Heart left ventricle (tissue), 13 donors: ENCODE measurements at regions not wholly inside any gene's neighbourhood (a gene's known extent, or its start where the extent isn't known, plus 50 kb on each side); places are given as distances from the start of the nearest gene placed in this dataset.

Source experiments
- CTCF ChIP-seq, 12 donors: fragments of 200-600 bp; sonication (generic) in 4 of 12; IDR thresholded peaks; one replicate each; pipeline versions ENCODE4 v1.5.0 to v1.8.0; 2018 to 2022; ENCODE audit warnings: antibody characterized with exemption in 12 of 12, mild to moderate bottlenecking in 5 of 12
- POLR2A ChIP-seq, 2 donors: fragments of 450-650 bp; IDR thresholded peaks; one replicate each; pipeline ENCODE4 v1.6.1; 2017; ENCODE audit warnings: antibody characterized with exemption in 2 of 2, mild to moderate bottlenecking in 2 of 2, moderate library complexity in 2 of 2
- donor health status: ischemic (EF 13 %, LVEDD 7.1; RV severe dilation, severe dysfunction).
- donor health status: DM: no; HTN: yes; CAD: no.
- donor health status: DM: no; HTN: no; CAD: no.
- donor health status: ischemic (EF 25% LVEDD 6.9; RV normal size, moderate dysfunction).
- donor health status: ischemic (EF 25% LVEDD 5.7; RV mildly dilated, moderate dysfunction).
- donor health status: ischemic (EF 35%, LVEDD 5.7; RV mildly dilated, moderate dysfunction).
- donor health status: nonischemic (EF 11% LVEDD 7.7; RV severe dilation, severe dysfunction).
- donor health status: DM: yes; HTN: yes; CAD: no.
- donor health status: PGD.
- donor health status: ischemic (EF 29% LVEDD 5.4; RV normal size, mild dysfunction).
- donor health status: nonischemic (EF 23%, LVEDD 6.1; RV moderate dilation, normal function).

GRCh38 chr11:31969359-31969702 is 121.5 kb upstream of the RCN1 start:
- TF ChIP-seq POLR2A (IDR thresholded peaks at IDR 0.05) (no peak), CTCF (IDR thresholded peaks at IDR 0.05) (no peak)
